ENCODE measurements at regions not wholly inside any gene's neighbourhood (a gene's known extent, or its start where the extent isn't known, plus 50 kb on each side); places are given as distances from the start of the nearest gene placed in this dataset.

DNA sequence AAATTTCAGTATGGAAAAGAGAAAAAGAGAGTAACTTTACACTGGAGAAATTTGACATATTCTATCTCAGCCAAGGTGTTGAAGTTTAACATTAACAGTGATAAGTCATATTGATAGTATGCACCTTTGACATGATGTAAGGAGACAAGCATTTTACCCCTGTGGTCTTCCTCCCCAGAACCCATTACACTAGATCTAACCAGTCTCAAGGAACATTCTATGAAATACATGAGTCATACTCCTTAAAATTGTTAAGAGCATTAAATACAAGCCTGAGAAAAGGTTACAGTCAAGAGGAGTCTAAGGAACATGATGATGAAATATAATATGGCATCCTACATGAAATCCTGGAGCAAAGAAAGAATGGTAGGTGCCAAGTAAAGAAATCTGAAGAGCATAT is 1151.3 kb upstream of the IGFBP7 start:
- no peak overlapping the region for H3K4me3 ChIP-seq (ENCODE audit: insufficient read depth, low read depth, low read length)
- no peak overlapping the region for H3K27ac ChIP-seq (ENCODE audit: insufficient read depth, low read depth, low read length, poor library complexity, severe bottlenecking)
- H3K4me1 ChIP-seq (ENCODE audit: control insufficient read depth, insufficient read depth, low read length), result no peaks in the 10 kb centered on the region
- no peaks in the 10 kb centered on the region for H3K27me3 ChIP-seq (ENCODE audit: control insufficient read depth, insufficient read depth, low read length, poor library complexity, severe bottlenecking)
- no peaks in the 10 kb centered on the region for H3K9me3 ChIP-seq (ENCODE audit: control insufficient read depth, low read length)
- H3K36me3 ChIP-seq (ENCODE audit: control insufficient read depth, insufficient read depth, low read length), result no peaks in the 10 kb centered on the region

- WGBS, 2 experiments, result 53 to 59% methylated on average over 3 of the region's 3 CpGs
- no peak overlapping the region for H3K27ac ChIP-seq (ENCODE audit: insufficient read depth, low read depth, low read length, poor library complexity, severe bottlenecking)
Measured at GRCh38 chr4:58254291-58254690, 1144.1 kb upstream of the IGFBP7 start.

GRCh38 chr4:58252656-58253055 is 1142.5 kb upstream of the IGFBP7 start:
- Histone ChIP-seq H3K27ac (ENCODE audit: insufficient read depth, low read depth, low read length, poor library complexity, severe bottlenecking) (no peak overlapping the region), H3K9me3 (ENCODE audit: control insufficient read depth, low read length) (no peaks in the 10 kb centered on the region), H3K4me3 (ENCODE audit: insufficient read depth, low read depth, low read length) (no peak overlapping the region), H3K36me3 (ENCODE audit: control insufficient read depth, insufficient read depth, low read length) (no peaks in the 10 kb centered on the region), H3K4me1 (ENCODE audit: control insufficient read depth, insufficient read depth, low read length) (peaks cover 6% of the 10 kb centered on the region), H3K27me3 (ENCODE audit: control insufficient read depth, insufficient read depth, low read length, poor library complexity, severe bottlenecking) (no peaks in the 10 kb centered on the region)
- 90 to 100% methylated on average over 2 of the region's 2 CpGs for WGBS, 2 experiments

More at GRCh38 chr4:58254291-58254690, 1144.1 kb upstream of the IGFBP7 start:
- no peaks in the 10 kb centered on the region for H3K27me3 ChIP-seq (ENCODE audit: control insufficient read depth, insufficient read depth, low read length, poor library complexity, severe bottlenecking)
- peaks cover 6% of the 10 kb centered on the region for H3K4me1 ChIP-seq (ENCODE audit: control insufficient read depth, insufficient read depth, low read length)
- H3K4me3 ChIP-seq (ENCODE audit: insufficient read depth, low read depth, low read length), result no peak overlapping the region
- no peaks in the 10 kb centered on the region for H3K36me3 ChIP-seq (ENCODE audit: control insufficient read depth, insufficient read depth, low read length)
- no peaks in the 10 kb centered on the region for H3K9me3 ChIP-seq (ENCODE audit: control insufficient read depth, low read length)

DNA sequence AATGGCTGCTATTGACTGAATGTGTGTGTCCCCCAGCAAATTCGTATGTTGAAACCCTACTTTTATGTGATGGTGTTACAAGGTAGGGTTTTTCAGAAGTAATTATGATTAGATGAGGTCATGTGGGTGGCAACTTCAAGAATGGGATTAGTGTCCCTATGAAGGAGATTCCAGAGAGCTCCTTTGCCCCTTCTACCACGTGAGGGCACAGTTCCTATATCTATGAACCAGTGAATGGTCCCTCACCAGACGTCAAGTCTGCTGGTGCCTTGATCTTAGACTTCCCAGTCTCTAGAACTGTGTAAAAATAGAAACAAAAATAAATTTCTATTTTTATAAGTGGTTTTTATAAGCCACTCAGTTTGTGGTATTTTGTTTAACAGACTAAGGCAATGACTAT is 1137.6 kb upstream of the IGFBP7 start:
- Histone ChIP-seq H3K4me3 (ENCODE audit: insufficient read depth, low read depth, low read length) (no peak overlapping the region), H3K4me1 (ENCODE audit: control insufficient read depth, insufficient read depth, low read length) (no peaks in the 10 kb centered on the region), H3K9me3 (ENCODE audit: control insufficient read depth, low read length) (no peaks in the 10 kb centered on the region), H3K27ac (ENCODE audit: insufficient read depth, low read depth, low read length, poor library complexity, severe bottlenecking) (no peak overlapping the region), H3K27me3 (ENCODE audit: control insufficient read depth, insufficient read depth, low read length, poor library complexity, severe bottlenecking) (no peaks in the 10 kb centered on the region), H3K36me3 (ENCODE audit: control insufficient read depth, insufficient read depth, low read length) (no peaks in the 10 kb centered on the region)
- WGBS, 2 experiments, result 58 to 71% methylated on average over 3 of the region's 3 CpGs

DNA sequence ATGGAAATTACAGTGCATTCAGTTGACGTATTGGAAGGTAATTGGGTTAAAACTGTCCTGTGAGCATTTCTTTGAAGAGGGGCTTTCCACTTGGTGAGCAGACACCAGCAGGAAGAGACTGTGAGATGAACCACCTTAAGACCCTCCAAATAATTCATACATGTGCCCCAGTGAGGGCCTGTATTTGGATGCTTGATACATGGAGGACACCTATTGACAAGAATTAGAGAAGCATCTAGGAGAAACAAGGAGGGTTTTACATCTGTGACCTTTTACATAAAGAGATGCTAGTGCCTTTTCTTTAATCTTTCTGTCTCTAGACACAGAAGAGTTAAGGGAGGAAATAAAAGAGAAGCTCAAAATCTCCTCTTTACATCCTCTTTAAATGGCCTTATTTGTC is 1115.3 kb upstream of the IGFBP7 start:
- WGBS, 2 experiments, result 79 to 91% methylated on average over 1 of the region's 1 CpG

GRCh38 chr4:58219179-58219578 is 1109.0 kb upstream of the IGFBP7 start:
- no peaks in the 10 kb centered on the region for H3K4me1 ChIP-seq (ENCODE audit: control insufficient read depth, insufficient read depth, low read length)
- H3K4me3 ChIP-seq (ENCODE audit: insufficient read depth, low read depth, low read length), result no peak overlapping the region
- 78 to 92% methylated on average over 2 of the region's 2 CpGs for WGBS, 2 experiments
- no peak overlapping the region for H3K27ac ChIP-seq (ENCODE audit: insufficient read depth, low read depth, low read length, poor library complexity, severe bottlenecking)
- no peaks in the 10 kb centered on the region for H3K27me3 ChIP-seq (ENCODE audit: control insufficient read depth, insufficient read depth, low read length, poor library complexity, severe bottlenecking)
- H3K9me3 ChIP-seq (ENCODE audit: control insufficient read depth, low read length), result no peaks in the 10 kb centered on the region
- H3K36me3 ChIP-seq (ENCODE audit: control insufficient read depth, insufficient read depth, low read length), result no peaks in the 10 kb centered on the region

More for the DNA sequence above, 1115.3 kb upstream of the IGFBP7 start:
- Histone ChIP-seq H3K4me1 (ENCODE audit: control insufficient read depth, insufficient read depth, low read length) (no peaks in the 10 kb centered on the region), H3K36me3 (ENCODE audit: control insufficient read depth, insufficient read depth, low read length) (no peaks in the 10 kb centered on the region), H3K9me3 (ENCODE audit: control insufficient read depth, low read length) (no peaks in the 10 kb centered on the region), H3K4me3 (ENCODE audit: insufficient read depth, low read depth, low read length) (no peak overlapping the region), H3K27ac (ENCODE audit: insufficient read depth, low read depth, low read length, poor library complexity, severe bottlenecking) (no peak overlapping the region), H3K27me3 (ENCODE audit: control insufficient read depth, insufficient read depth, low read length, poor library complexity, severe bottlenecking) (no peaks in the 10 kb centered on the region)

- 100% methylated on average over 1 of the region's 1 CpG; no CpG with 5 or more reads in 1 of the 2 experiments for WGBS, 2 experiments
- Histone ChIP-seq H3K4me1 (ENCODE audit: control insufficient read depth, insufficient read depth, low read length) (no peaks in the 10 kb centered on the region), H3K9me3 (ENCODE audit: control insufficient read depth, low read length) (no peaks in the 10 kb centered on the region), H3K36me3 (ENCODE audit: control insufficient read depth, insufficient read depth, low read length) (no peaks in the 10 kb centered on the region), H3K4me3 (ENCODE audit: insufficient read depth, low read depth, low read length) (no peak overlapping the region), H3K27ac (ENCODE audit: insufficient read depth, low read depth, low read length, poor library complexity, severe bottlenecking) (no peak overlapping the region), H3K27me3 (ENCODE audit: control insufficient read depth, insufficient read depth, low read length, poor library complexity, severe bottlenecking) (no peaks in the 10 kb centered on the region)
Measured at GRCh38 chr4:58216461-58216860, 1106.3 kb upstream of the IGFBP7 start.

DNA sequence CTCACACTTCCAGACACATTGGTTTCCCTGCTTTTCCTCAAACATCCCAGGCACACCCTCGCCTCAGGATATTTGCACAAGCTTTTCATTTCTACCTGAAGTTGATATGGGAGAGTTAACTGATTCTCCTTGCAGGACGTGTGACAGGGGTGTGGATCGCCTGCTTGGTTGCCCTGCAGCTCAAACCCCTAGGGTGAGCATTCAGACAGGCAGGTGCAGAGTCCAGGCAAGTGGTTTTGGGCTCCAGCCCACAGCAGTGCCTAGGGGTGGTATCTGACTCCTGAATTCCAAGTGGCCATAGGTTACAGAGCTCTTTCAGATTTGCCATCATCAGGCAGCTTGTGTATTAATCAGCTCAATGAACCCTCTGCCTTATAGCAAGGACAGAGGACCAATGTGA is 1104.2 kb upstream of the IGFBP7 start:
- H3K27ac ChIP-seq (ENCODE audit: insufficient read depth, low read depth, low read length, poor library complexity, severe bottlenecking), result no peak overlapping the region
- WGBS, 2 experiments, result 73 to 79% methylated on average over 3 of the region's 3 CpGs
- H3K36me3 ChIP-seq (ENCODE audit: control insufficient read depth, insufficient read depth, low read length), result no peaks in the 10 kb centered on the region
- H3K27me3 ChIP-seq (ENCODE audit: control insufficient read depth, insufficient read depth, low read length, poor library complexity, severe bottlenecking), result no peaks in the 10 kb centered on the region
- no peaks in the 10 kb centered on the region for H3K9me3 ChIP-seq (ENCODE audit: control insufficient read depth, low read length)
- H3K4me1 ChIP-seq (ENCODE audit: control insufficient read depth, insufficient read depth, low read length), result no peaks in the 10 kb centered on the region
- H3K4me3 ChIP-seq (ENCODE audit: insufficient read depth, low read depth, low read length), result no peak overlapping the region

DNA sequence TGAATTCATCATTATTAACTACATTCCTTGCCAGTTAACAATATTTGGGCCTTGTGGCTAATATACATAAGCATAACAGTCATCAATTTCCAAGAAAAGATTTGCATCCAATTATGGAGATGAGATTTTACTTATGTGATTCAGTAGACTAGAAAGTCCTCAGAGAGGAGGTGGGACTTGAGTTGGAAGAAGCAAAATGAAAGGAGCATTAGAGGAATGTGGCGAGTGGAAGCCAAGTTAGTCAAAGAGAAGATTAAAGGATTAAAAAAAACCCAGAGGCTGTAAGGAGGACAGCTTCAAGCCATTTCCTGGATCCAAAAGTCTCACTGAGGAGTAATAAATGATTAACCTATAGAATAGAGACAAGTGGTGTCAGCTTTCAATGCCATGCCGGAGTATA is 1099.4 kb upstream of the IGFBP7 start:
- H3K4me1 ChIP-seq (ENCODE audit: control insufficient read depth, insufficient read depth, low read length), result no peaks in the 10 kb centered on the region
- 63 to 81% methylated on average over 2 of the region's 2 CpGs for WGBS, 2 experiments
- H3K4me3 ChIP-seq (ENCODE audit: insufficient read depth, low read depth, low read length), result no peak overlapping the region
- no peak overlapping the region for H3K27ac ChIP-seq (ENCODE audit: insufficient read depth, low read depth, low read length, poor library complexity, severe bottlenecking)
- no peaks in the 10 kb centered on the region for H3K27me3 ChIP-seq (ENCODE audit: control insufficient read depth, insufficient read depth, low read length, poor library complexity, severe bottlenecking)
- H3K9me3 ChIP-seq (ENCODE audit: control insufficient read depth, low read length), result no peaks in the 10 kb centered on the region
- H3K36me3 ChIP-seq (ENCODE audit: control insufficient read depth, insufficient read depth, low read length), result no peaks in the 10 kb centered on the region

GRCh38 chr4:58209001-58209400 is 1098.8 kb upstream of the IGFBP7 start:
- no peak overlapping the region for H3K27ac ChIP-seq (ENCODE audit: insufficient read depth, low read depth, low read length, poor library complexity, severe bottlenecking)
- H3K4me1 ChIP-seq (ENCODE audit: control insufficient read depth, insufficient read depth, low read length), result no peaks in the 10 kb centered on the region
- H3K4me3 ChIP-seq (ENCODE audit: insufficient read depth, low read depth, low read length), result no peak overlapping the region
- no peaks in the 10 kb centered on the region for H3K27me3 ChIP-seq (ENCODE audit: control insufficient read depth, insufficient read depth, low read length, poor library complexity, severe bottlenecking)
- 95 to 100% methylated on average over 1 of the region's 2 CpGs for WGBS, 2 experiments
- no peaks in the 10 kb centered on the region for H3K9me3 ChIP-seq (ENCODE audit: control insufficient read depth, low read length)
- H3K36me3 ChIP-seq (ENCODE audit: control insufficient read depth, insufficient read depth, low read length), result no peaks in the 10 kb centered on the region

Data from ectodermal cell (in vitro differentiated cells).